Lower leg skin (tissue), 3 donors: ENCODE measurements at regions not wholly inside any gene's neighbourhood (a gene's known extent, or its start where the extent isn't known, plus 50 kb on each side); places are given as distances from the start of the nearest gene placed in this dataset.

Experiments used
- CTCF ChIP-seq, 3 donors: fragments of 450-650 bp; IDR thresholded peaks; one replicate each; pipeline ENCODE4 v1.5.1; 2016; ENCODE audit warnings: antibody characterized with exemption in 3 of 3, mild to moderate bottlenecking in 3 of 3, moderate library complexity in 2 of 3
- POLR2A ChIP-seq, 2 donors: fragments of 450-650 bp; IDR thresholded peaks; one replicate each; pipeline ENCODE4 v1.6.1; 2016 to 2017; ENCODE audit warnings: antibody characterized with exemption in 2 of 2, mild to moderate bottlenecking in 1 of 2, moderate library complexity in 1 of 2

GRCh38 chr6:14913931-14914330 lies 331.9 kb upstream of the JARID2 start:
- TF ChIP-seq CTCF (IDR thresholded peaks at IDR 0.05): no peak
- TF ChIP-seq POLR2A (IDR thresholded peaks at IDR 0.05): no peak
